SK-MEL-5 (cell line): ENCODE measurements at regions not wholly inside any gene's neighbourhood (a gene's known extent, or its start where the extent isn't known, plus 50 kb on each side); places are given as distances from the start of the nearest gene placed in this dataset.
A peak's percentile ranks its signal among the peaks of the same experiment; 100 is the strongest.

ENCODE experiments used
- DNase-seq: peaks from one replicate; pipeline ENCODE4 v3.0.0-alpha.2; 2016; ENCODE audit warnings: low read depth, low spot score
- in situ Hi-C: cut with HindIII; loops from 2 replicates; pipeline ENCODE4 v1.10.0; 2016; ENCODE audit warnings: low sequenced_read_pairs, high pct_unique_total_duplicates, low pct_unique_long_range_greater_than_20kb

GRCh38 chr21:17930093-17930492, 110.9 kb upstream of the C21orf91 start:
- in situ Hi-C loops = no loop called here
- no peak for DNase-seq

GRCh38 chr21:17929510-17929909, 110.4 kb upstream of the C21orf91 start:
- in situ Hi-C loops = no loop called here
- no peak for DNase-seq

GRCh38 chr21:17925899-17926298, 106.7 kb upstream of the C21orf91 start:
- DNase-seq = peak; percentile 58
- in situ Hi-C loops = no loop called here

- DNase-seq = peak; percentile 86
- in situ Hi-C loops = no loop called here
Measured at GRCh38 chr21:17925000-17925610, 105.9 kb upstream of the C21orf91 start.

- no peak for DNase-seq
- in situ Hi-C loops = no loop called here
Measured at GRCh38 chr21:17921579-17922530, 102.7 kb upstream of the C21orf91 start.

- in situ Hi-C loops = no loop called here
Measured at GRCh38 chr21:17915976-17916375, 96.8 kb upstream of the C21orf91 start.

GRCh38 chr21:17911628-17912027, 92.5 kb upstream of the C21orf91 start:
- in situ Hi-C loops = no loop called here
- DNase-seq = no peak

More at GRCh38 chr21:17915976-17916375, 96.8 kb upstream of the C21orf91 start:
- DNase-seq = no peak

- in situ Hi-C loops = no loop called here
- DNase-seq = no peak
Measured at GRCh38 chr21:17903929-17904639, 84.9 kb upstream of the C21orf91 start.

- in situ Hi-C loops = no loop called here
- DNase-seq = peak; percentile 66
Measured at GRCh38 chr21:17903029-17903806, 84.1 kb upstream of the C21orf91 start.

GRCh38 chr21:17901458-17902079, 82.4 kb upstream of the C21orf91 start:
- in situ Hi-C loops = no loop called here
- no peak for DNase-seq

- no peak for DNase-seq
- in situ Hi-C loops = no loop called here
Measured at GRCh38 chr21:17900990-17901385, 81.8 kb upstream of the C21orf91 start.

- no peak for DNase-seq
- in situ Hi-C loops = no loop called here
Measured at GRCh38 chr21:17900281-17900989, 81.3 kb upstream of the C21orf91 start.

- in situ Hi-C loops = no loop called here
- DNase-seq = no peak
Measured at GRCh38 chr21:17889171-17889570, 70.0 kb upstream of the C21orf91 start.

GRCh38 chr21:17869115-17869514, 50.0 kb upstream of the C21orf91 start:
- in situ Hi-C loops = no loop called here
- no peak for DNase-seq
